Colonic mucosa (tissue), 4 donors: ENCODE measurements at regions not wholly inside any gene's neighbourhood (a gene's known extent, or its start where the extent isn't known, plus 50 kb on each side); places are given as distances from the start of the nearest gene placed in this dataset.
"Not testable (repeated sequence)": the region's sequence is repeated elsewhere in the genome, so short reads cannot be mapped to it uniquely, and the experiment has no call there.

Experiments used
- DNase-seq: peaks from one replicate; pipeline ENCODE4 v3.0.0-alpha.2; 2020
- H3K27ac ChIP-seq: fragments of 200-600 bp; one replicate; pipeline ENCODE4 v1.8.0; 2021
- H3K27me3 ChIP-seq: fragments of 200-600 bp; one replicate; pipeline ENCODE4 v1.8.0; 2021
- H3K36me3 ChIP-seq: fragments of 200-600 bp; one replicate; pipeline ENCODE4 v1.8.0; 2021
- H3K4me1 ChIP-seq: fragments of 200-600 bp; one replicate; pipeline ENCODE4 v1.8.0; 2021; ENCODE audit warnings: mild to moderate bottlenecking
- H3K4me3 ChIP-seq: fragments of 200-600 bp; one replicate; pipeline ENCODE4 v1.8.0; 2021
- H3K9ac ChIP-seq, 2 donors: one replicate each; pipeline ENCODE4 v1.7.0; 2013; ENCODE audit warnings: control low read depth in 2 of 2, low read depth in 2 of 2, low read length in 2 of 2
- H3K9me3 ChIP-seq: fragments of 200-600 bp; one replicate; pipeline ENCODE4 v1.8.0; 2021
- CTCF ChIP-seq: fragments of 200-600 bp; IDR thresholded peaks from one replicate; pipeline ENCODE4 v1.8.0; 2022; ENCODE audit warnings: antibody characterized with exemption, mild to moderate bottlenecking
- intact Hi-C: fragments of 100-400 bp; cut with DNase I; formaldehyde crosslinking; loops from one replicate; pipeline ENCODE4 v1.14.1; 2022
- donor health status: healthy.
- donor health status: DM: no; HTN: no; CAD: no.
- donor health status: DM: no; HTN: no; CAD: no.

- Histone ChIP-seq H3K27me3 (no peaks in the 10 kb centered on the region), H3K9ac (no peak overlapping the region), H3K27ac (no peak overlapping the region), H3K36me3 (no peaks in the 10 kb centered on the region), H3K4me1 (no peaks in the 10 kb centered on the region), H3K4me3 (no peak overlapping the region), H3K9me3 (no peaks in the 10 kb centered on the region)
- no peak for DNase-seq
- TF ChIP-seq CTCF, result no peak
- intact Hi-C loops, result no loop called here
These were observed 295.2 kb downstream of the GJA1 start for GRCh38 chr6:121730616-121731015.

GRCh38 chr6:121731381-121731780 is 295.9 kb downstream of the GJA1 start:
- intact Hi-C loops, result no loop called here
- Histone ChIP-seq H3K27ac (no peak overlapping the region), H3K27me3 (no peaks in the 10 kb centered on the region), H3K4me3 (no peak overlapping the region), H3K36me3 (no peaks in the 10 kb centered on the region), H3K9me3 (no peaks in the 10 kb centered on the region), H3K4me1 (no peaks in the 10 kb centered on the region), H3K9ac (no peak overlapping the region)
- TF ChIP-seq CTCF, result no peak
- DNase-seq, result no peak

GRCh38 chr6:121732641-121733040 is 297.2 kb downstream of the GJA1 start:
- TF ChIP-seq CTCF, result no peak
- DNase-seq, result no peak
- intact Hi-C loops, result no loop called here

GRCh38 chr6:121733234-121733633 is 297.8 kb downstream of the GJA1 start:
- DNase-seq, result no peak
- H3K27ac ChIP-seq, result no peak overlapping the region
- H3K27me3 ChIP-seq, result no peaks in the 10 kb centered on the region
- no peaks in the 10 kb centered on the region for H3K4me1 ChIP-seq
- intact Hi-C loops, result no loop called here
- no peak overlapping the region for H3K9ac ChIP-seq
- no peaks in the 10 kb centered on the region for H3K9me3 ChIP-seq
- no peak overlapping the region for H3K4me3 ChIP-seq
- no peaks in the 10 kb centered on the region for H3K36me3 ChIP-seq
- TF ChIP-seq CTCF, result no peak

More at GRCh38 chr6:121732641-121733040, 297.2 kb downstream of the GJA1 start:
- Histone ChIP-seq H3K27ac (no peak overlapping the region), H3K4me1 (no peaks in the 10 kb centered on the region), H3K9ac (no peak overlapping the region), H3K4me3 (no peak overlapping the region), H3K36me3 (no peaks in the 10 kb centered on the region), H3K9me3 (no peaks in the 10 kb centered on the region), H3K27me3 (no peaks in the 10 kb centered on the region)

- H3K9ac ChIP-seq, H3K27me3 ChIP-seq, H3K27ac ChIP-seq, H3K36me3 ChIP-seq, DNase-seq, H3K9me3 ChIP-seq, H3K4me3 ChIP-seq, H3K4me1 ChIP-seq, intact Hi-C loops: not testable (repeated sequence)
These were observed 304.7 kb downstream of the GJA1 start for GRCh38 chr6:121740188-121740587.

- no peaks in the 10 kb centered on the region for H3K9me3 ChIP-seq
- no peaks in the 10 kb centered on the region for H3K36me3 ChIP-seq
- no peak for DNase-seq
- no peak overlapping the region for H3K9ac ChIP-seq
- TF ChIP-seq CTCF, result no peak
- no peak overlapping the region for H3K4me3 ChIP-seq
- no peak overlapping the region for H3K27ac ChIP-seq
- no peaks in the 10 kb centered on the region for H3K4me1 ChIP-seq
- H3K27me3 ChIP-seq, result no peaks in the 10 kb centered on the region
- intact Hi-C loops, result no loop called here
These were observed 308.2 kb downstream of the GJA1 start for GRCh38 chr6:121743691-121744090.
